IMR-90 (cell line): ENCODE measurements at regions not wholly inside any gene's neighbourhood (a gene's known extent, or its start where the extent isn't known, plus 50 kb on each side); places are given as distances from the start of the nearest gene placed in this dataset.

Experiments
- ATAC-seq: fragments of 200-7000 bp; cut with Tn5 transposase; 2 replicates; pipeline ENCODE4 v1.9.1; 2020; ENCODE audit warnings: low read depth, mild to moderate bottlenecking, moderate library complexity
- BruUV-seq: library from RNA; stranded (reverse); fragments of 400-500 nt; replicated peaks from 2 replicates; lab custom pipeline; 2021; lab: Mats Ljungman, UMichigan
- CTCF ChIA-PET: fragments of 300-600 bp; formaldehyde crosslinking; extraction: SDS; loops from one replicate; lab custom pipeline; 2021; ENCODE audit warnings: antibody characterized with exemption; lab: Yijun Ruan, JAX
- POLR2A ChIA-PET: fragments of 300-600 bp; sonication (Branson Sonifier 250); formaldehyde crosslinking; loops from one replicate; lab custom pipeline; 2022; ENCODE audit warnings: antibody characterized with exemption; ENCODE audit not compliant: unreplicated experiment; lab: Charles Lee
- DNase-seq: peaks from one replicate; pipeline ENCODE4 v3.0.0; 2013
- H2AFZ ChIP-seq: replicated peaks from 2 replicates; pipeline ENCODE3; 2013; ENCODE audit warnings: low read length, mild to moderate bottlenecking; ENCODE audit not compliant: poor library complexity
- H2AK5ac ChIP-seq: 2 replicates; pipeline ENCODE4 v1.6.1; 2013; ENCODE audit warnings: low read depth, low read length, inconsistent platforms
- H2AK9ac ChIP-seq: replicated peaks from 2 replicates; pipeline ENCODE3; 2013; ENCODE audit warnings: mild to moderate bottlenecking, low read depth, low read length, moderate library complexity; ENCODE audit not compliant: poor library complexity
- H2BK120ac ChIP-seq: 2 replicates; pipeline ENCODE4 v1.6.1; 2013; ENCODE audit warnings: low read depth, low read length, inconsistent platforms
- H2BK15ac ChIP-seq: 3 replicates; pipeline ENCODE4 v1.6.1; 2013; ENCODE audit warnings: low read depth, low read length, inconsistent platforms
- H2BK20ac ChIP-seq: 2 replicates; pipeline ENCODE4 v1.6.1; 2013; ENCODE audit warnings: low read depth, mild to moderate bottlenecking, inconsistent platforms, low read length, moderate library complexity
- H2BK5ac ChIP-seq: 2 replicates; pipeline ENCODE4 v1.6.1; 2013; ENCODE audit warnings: mild to moderate bottlenecking, low read depth, low read length, inconsistent platforms; ENCODE audit not compliant: poor library complexity, severe bottlenecking
- H3K14ac ChIP-seq: replicated peaks from 2 replicates; pipeline ENCODE4 v1.6.1; 2013; ENCODE audit warnings: low read depth, low read length, inconsistent platforms
- H3K18ac ChIP-seq: 2 replicates; pipeline ENCODE4 v1.6.1; 2013; ENCODE audit warnings: low read depth, low read length, control low read depth
- H3K23ac ChIP-seq: 2 replicates; pipeline ENCODE4 v1.6.1; 2013; ENCODE audit warnings: low read depth, low read length, inconsistent platforms
- H3K27ac ChIP-seq: 2 replicates; pipeline ENCODE4 v1.5.1; 2013; ENCODE audit warnings: mild to moderate bottlenecking, control low read depth, low read length; ENCODE audit not compliant: insufficient read depth
- H3K27me3 ChIP-seq: 2 replicates; pipeline ENCODE4 v1.6.1; 2013; ENCODE audit warnings: low read length; ENCODE audit not compliant: control insufficient read depth, insufficient read depth
- H3K36me3 ChIP-seq: 2 replicates; pipeline ENCODE4 v1.6.1; 2013; ENCODE audit warnings: low read length, mixed read lengths; ENCODE audit not compliant: control insufficient read depth, insufficient read depth
- H3K4ac ChIP-seq: 2 replicates; pipeline ENCODE4 v1.6.1; 2013; ENCODE audit warnings: low read depth, low read length, inconsistent platforms
- H3K4me1 ChIP-seq: 2 replicates; pipeline ENCODE4 v1.6.1; 2013; ENCODE audit warnings: low read length, mixed read lengths; ENCODE audit not compliant: control insufficient read depth, insufficient read depth
- H3K4me2 ChIP-seq: 2 replicates; pipeline ENCODE4 v1.6.1; 2013; ENCODE audit warnings: low read depth, mild to moderate bottlenecking, control low read depth, low read length, moderate library complexity
- H3K4me3 ChIP-seq: 2 replicates; pipeline ENCODE4 v1.5.1; 2013; ENCODE audit warnings: low read depth, mild to moderate bottlenecking, control low read depth, low read length, moderate library complexity; ENCODE audit not compliant: insufficient read depth
- H3K56ac ChIP-seq: 2 replicates; pipeline ENCODE4 v1.6.1; 2013; ENCODE audit warnings: low read length, inconsistent platforms; ENCODE audit not compliant: insufficient read depth; ENCODE audit errors: extremely low read depth
- H3K79me1 ChIP-seq, 2 experiments: 2 replicates each; pipeline ENCODE4 v1.6.1; 2013; ENCODE audit warnings: low read length in 2 of 2, inconsistent platforms in 1 of 2, low read depth in 1 of 2
- H3K9ac ChIP-seq: 2 replicates; pipeline ENCODE4 v1.6.1; 2013; ENCODE audit warnings: low read depth, low read length, control low read depth
- H3K9me1 ChIP-seq: 2 replicates; pipeline ENCODE4 v1.6.1; 2013; ENCODE audit warnings: low read length, inconsistent platforms; ENCODE audit not compliant: insufficient read depth
- H3K9me3 ChIP-seq: 2 replicates; pipeline ENCODE4 v1.6.1; 2013; ENCODE audit warnings: low read length; ENCODE audit not compliant: control insufficient read depth, insufficient read depth
- H4K20me1 ChIP-seq: 2 replicates; pipeline ENCODE4 v1.6.1; 2013; ENCODE audit warnings: low read length, inconsistent platforms; ENCODE audit not compliant: insufficient read depth
- H4K5ac ChIP-seq: 2 replicates; pipeline ENCODE4 v1.6.1; 2013; ENCODE audit warnings: mild to moderate bottlenecking, low read depth, low read length, control low read depth
- H4K8ac ChIP-seq, 2 experiments: 2 replicates each; pipeline ENCODE4 v1.6.1; 2013; ENCODE audit warnings: low read depth in 2 of 2, low read length in 2 of 2, control low read depth in 1 of 2, inconsistent platforms in 1 of 2
- H4K91ac ChIP-seq: 2 replicates; pipeline ENCODE4 v1.6.1; 2013; ENCODE audit warnings: low read depth, low read length, inconsistent platforms; ENCODE audit not compliant: insufficient read depth
- BHLHE40 ChIP-seq: fragments of 150-350 bp; IDR thresholded peaks from 2 replicates; pipeline ENCODE4 v1.6.1; 2016; ENCODE audit warnings: mild to moderate bottlenecking, low read depth, low read length
- CEBPB ChIP-seq: IDR thresholded peaks from 2 replicates; pipeline ENCODE4 v1.6.1; 2012; ENCODE audit warnings: low read depth, low read length, improper control_type of control experiment
- CHD1 ChIP-seq: IDR thresholded peaks from 2 replicates; pipeline ENCODE4 v1.6.1; 2012; ENCODE audit warnings: low read depth, low read length, improper control_type of control experiment
- FOS ChIP-seq: fragments of 150-350 bp; IDR thresholded peaks from 2 replicates; pipeline ENCODE4 v1.6.1; 2016; ENCODE audit warnings: low read depth, low read length
- MAFK ChIP-seq: IDR thresholded peaks from 2 replicates; pipeline ENCODE4 v1.6.1; 2012; ENCODE audit warnings: low read depth, low read length, improper control_type of control experiment
- MAZ ChIP-seq: IDR thresholded peaks from 2 replicates; pipeline ENCODE4 v1.6.1; 2012; ENCODE audit warnings: low read depth, mild to moderate bottlenecking, low read length, improper control_type of control experiment, moderate library complexity, borderline replicate concordance
- MXI1 ChIP-seq: IDR thresholded peaks from 2 replicates; pipeline ENCODE4 v1.6.1; 2012; ENCODE audit warnings: low read depth, mild to moderate bottlenecking, low read length, moderate library complexity, borderline replicate concordance
- NFE2L2 ChIP-seq: fragments of 150-350 bp; IDR thresholded peaks from 2 replicates; pipeline ENCODE4 v1.6.1; 2016; ENCODE audit warnings: low read depth, mild to moderate bottlenecking, low read length
- POLR2A ChIP-seq: IDR thresholded peaks from 2 replicates; pipeline ENCODE4 v1.6.1; 2012; ENCODE audit warnings: mild to moderate bottlenecking, low read depth, low read length
- RAD21 ChIP-seq: IDR thresholded peaks from 2 replicates; pipeline ENCODE4 v1.6.1; 2012; ENCODE audit warnings: low read length, improper control_type of control experiment
- RCOR1 ChIP-seq: IDR thresholded peaks from 2 replicates; pipeline ENCODE4 v1.6.1; 2012; ENCODE audit warnings: mild to moderate bottlenecking, low read length, improper control_type of control experiment; ENCODE audit not compliant: insufficient replicate concordance
- RFX5 ChIP-seq: IDR thresholded peaks from 2 replicates; pipeline ENCODE4 v1.8.0; 2012; ENCODE audit warnings: low read depth, mild to moderate bottlenecking, low read length, moderate library complexity
- SMC3 ChIP-seq: fragments of 150-350 bp; IDR thresholded peaks from 2 replicates; pipeline ENCODE4 v1.6.1; 2016; ENCODE audit warnings: low read depth, mild to moderate bottlenecking, antibody characterized with exemption, low read length, moderate library complexity
- WGBS, 2 experiments: methylation state at CpG; one replicate each; pipeline versions ENCODE4 v1.1.5 to v1.1.7; 2013; ENCODE audit warnings: missing lambda C conversion rate in 2 of 2; ENCODE audit not compliant: insufficient read length in 1 of 2; ENCODE audit errors: extremely low coverage in 2 of 2; 5-methylcytosine and 5-hydroxymethylcytosine counted together
- dilution Hi-C: fragments of 300-500 bp; cut with HindIII; formaldehyde crosslinking; loops from one replicate; pipeline ENCODE4 v1.14.3; 2018; ENCODE audit warnings: low sequenced_read_pairs; ENCODE audit not compliant: unreplicated experiment
- in situ Hi-C: fragments of 300-500 bp; cut with MboI; formaldehyde crosslinking; loops from 3 replicates; pipeline ENCODE4 v1.14.3; 2019; ENCODE audit warnings: low sequenced_read_pairs, inconsistent platforms, mixed read lengths
- intact Hi-C: fragments of 100-400 bp; cut with micrococcal nuclease; formaldehyde crosslinking; loops from 2 replicates; pipeline ENCODE4 v1.10.0; 2022
- TF ChIP-seq, protein P1 (sequence below): fragments of 150-350 bp; IDR thresholded peaks from 2 replicates; pipeline ENCODE4 v1.6.1; 2016; ENCODE audit warnings: low read depth, mild to moderate bottlenecking, low read length, moderate library complexity, borderline replicate concordance
- TF ChIP-seq, protein P2 (sequence below): conservative IDR thresholded peaks from 2 replicates; pipeline ENCODE4 v1.5.1; 2012; ENCODE audit warnings: mild to moderate bottlenecking, low read depth, low read length, improper control_type of control experiment
- TF ChIP-seq, protein P3 (sequence below): fragments of 150-350 bp; IDR thresholded peaks from 2 replicates; pipeline ENCODE4 v1.6.1; 2017; ENCODE audit warnings: mild to moderate bottlenecking, antibody characterized with exemption, low read length, low read depth

DNA sequence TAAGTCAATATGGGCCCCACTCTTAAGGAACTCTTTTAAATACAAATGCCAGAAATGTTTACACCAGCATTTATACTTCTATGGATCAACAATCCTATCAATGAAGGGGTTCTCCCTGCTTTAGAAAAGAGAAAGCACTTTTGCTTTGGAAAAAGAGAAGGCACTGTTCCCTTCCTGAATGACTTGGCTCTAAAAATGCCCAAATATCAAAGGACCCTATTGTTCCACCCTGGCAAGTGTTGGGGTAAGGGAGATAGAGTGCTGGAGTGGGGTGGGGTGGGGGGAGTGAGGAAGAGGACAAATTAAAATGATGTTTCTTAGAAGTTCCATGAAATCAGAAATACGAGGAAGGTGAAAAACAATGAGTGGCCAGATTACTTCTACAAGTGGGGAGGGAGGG is 131.6 kb upstream of the GRIN2B start:
- ATAC-seq = no peak
- H3K4ac ChIP-seq = no peak overlapping the region
- no peak overlapping the region for H2AK9ac ChIP-seq
- TF ChIP-seq RAD21 = no peak
- no peak for TF ChIP-seq MXI1
- no peak for TF ChIP-seq MAZ
- TF ChIP-seq RCOR1 = no peak
- TF ChIP-seq NFE2L2 = no peak
- TF ChIP-seq BHLHE40 = no peak
- no peak for TF ChIP-seq MAFK
- TF ChIP-seq, protein P1, sequence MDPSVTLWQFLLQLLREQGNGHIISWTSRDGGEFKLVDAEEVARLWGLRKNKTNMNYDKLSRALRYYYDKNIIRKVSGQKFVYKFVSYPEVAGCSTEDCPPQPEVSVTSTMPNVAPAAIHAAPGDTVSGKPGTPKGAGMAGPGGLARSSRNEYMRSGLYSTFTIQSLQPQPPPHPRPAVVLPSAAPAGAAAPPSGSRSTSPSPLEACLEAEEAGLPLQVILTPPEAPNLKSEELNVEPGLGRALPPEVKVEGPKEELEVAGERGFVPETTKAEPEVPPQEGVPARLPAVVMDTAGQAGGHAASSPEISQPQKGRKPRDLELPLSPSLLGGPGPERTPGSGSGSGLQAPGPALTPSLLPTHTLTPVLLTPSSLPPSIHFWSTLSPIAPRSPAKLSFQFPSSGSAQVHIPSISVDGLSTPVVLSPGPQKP = no peak
- TF ChIP-seq, protein P2, sequence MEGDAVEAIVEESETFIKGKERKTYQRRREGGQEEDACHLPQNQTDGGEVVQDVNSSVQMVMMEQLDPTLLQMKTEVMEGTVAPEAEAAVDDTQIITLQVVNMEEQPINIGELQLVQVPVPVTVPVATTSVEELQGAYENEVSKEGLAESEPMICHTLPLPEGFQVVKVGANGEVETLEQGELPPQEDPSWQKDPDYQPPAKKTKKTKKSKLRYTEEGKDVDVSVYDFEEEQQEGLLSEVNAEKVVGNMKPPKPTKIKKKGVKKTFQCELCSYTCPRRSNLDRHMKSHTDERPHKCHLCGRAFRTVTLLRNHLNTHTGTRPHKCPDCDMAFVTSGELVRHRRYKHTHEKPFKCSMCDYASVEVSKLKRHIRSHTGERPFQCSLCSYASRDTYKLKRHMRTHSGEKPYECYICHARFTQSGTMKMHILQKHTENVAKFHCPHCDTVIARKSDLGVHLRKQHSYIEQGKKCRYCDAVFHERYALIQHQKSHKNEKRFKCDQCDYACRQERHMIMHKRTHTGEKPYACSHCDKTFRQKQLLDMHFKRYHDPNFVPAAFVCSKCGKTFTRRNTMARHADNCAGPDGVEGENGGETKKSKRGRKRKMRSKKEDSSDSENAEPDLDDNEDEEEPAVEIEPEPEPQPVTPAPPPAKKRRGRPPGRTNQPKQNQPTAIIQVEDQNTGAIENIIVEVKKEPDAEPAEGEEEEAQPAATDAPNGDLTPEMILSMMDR = no peak
- TF ChIP-seq SMC3 = no peak
- TF ChIP-seq FOS = no peak
- TF ChIP-seq CEBPB = no peak
- TF ChIP-seq POLR2A = no peak
- no peak for TF ChIP-seq CHD1
- TF ChIP-seq, protein P3, sequence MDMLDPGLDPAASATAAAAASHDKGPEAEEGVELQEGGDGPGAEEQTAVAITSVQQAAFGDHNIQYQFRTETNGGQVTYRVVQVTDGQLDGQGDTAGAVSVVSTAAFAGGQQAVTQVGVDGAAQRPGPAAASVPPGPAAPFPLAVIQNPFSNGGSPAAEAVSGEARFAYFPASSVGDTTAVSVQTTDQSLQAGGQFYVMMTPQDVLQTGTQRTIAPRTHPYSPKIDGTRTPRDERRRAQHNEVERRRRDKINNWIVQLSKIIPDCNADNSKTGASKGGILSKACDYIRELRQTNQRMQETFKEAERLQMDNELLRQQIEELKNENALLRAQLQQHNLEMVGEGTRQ = no peak
- TF ChIP-seq RFX5 = no peak
- no peak overlapping the region for H2BK15ac ChIP-seq
- no peaks in the 10 kb centered on the region for H3K4me1 ChIP-seq
- ChIA-PET POLR2A (no interaction called here), CTCF (no interaction called here)
- no peak for DNase-seq
- H4K20me1 ChIP-seq = no peaks in the 10 kb centered on the region
- H3K36me3 ChIP-seq = no peaks in the 10 kb centered on the region
- no peak overlapping the region for H3K56ac ChIP-seq
- intact Hi-C loops (no loop called here), dilution Hi-C loops (no loop called here), in situ Hi-C loops (no loop called here)
- no peak overlapping the region for H2AFZ ChIP-seq
- H3K79me1 ChIP-seq = no peaks in the 10 kb centered on the region
- H4K8ac ChIP-seq = no peak overlapping the region
- no peak overlapping the region for H4K5ac ChIP-seq
- H2AK5ac ChIP-seq = no peak overlapping the region
- BruUV-seq = no TSS peak
- H3K4me3 ChIP-seq = no peak overlapping the region
- no peak overlapping the region for H2BK5ac ChIP-seq
- no peak overlapping the region for H4K91ac ChIP-seq
- H3K4me2 ChIP-seq = no peak overlapping the region
- no peak overlapping the region for H2BK20ac ChIP-seq
- H3K14ac ChIP-seq = no peak overlapping the region
- no peak overlapping the region for H3K18ac ChIP-seq
- H3K23ac ChIP-seq = no peak overlapping the region
- no CpG with 5 or more reads among the region's 1 CpG for WGBS, 2 experiments
- H3K27ac ChIP-seq = no peak overlapping the region
- H3K27me3 ChIP-seq = no peaks in the 10 kb centered on the region
- H3K9me1 ChIP-seq = no peaks in the 10 kb centered on the region
- no peak overlapping the region for H3K9ac ChIP-seq
- peaks cover 16% of the 10 kb centered on the region for H3K9me3 ChIP-seq
- no peak overlapping the region for H2BK120ac ChIP-seq
